ENCODE measurements at regions not wholly inside any gene's neighbourhood (a gene's known extent, or its start where the extent isn't known, plus 50 kb on each side); places are given as distances from the start of the nearest gene placed in this dataset.

- TF ChIP-seq, protein P1, sequence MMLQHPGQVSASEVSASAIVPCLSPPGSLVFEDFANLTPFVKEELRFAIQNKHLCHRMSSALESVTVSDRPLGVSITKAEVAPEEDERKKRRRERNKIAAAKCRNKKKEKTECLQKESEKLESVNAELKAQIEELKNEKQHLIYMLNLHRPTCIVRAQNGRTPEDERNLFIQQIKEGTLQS (IDR thresholded peaks at IDR 0.05; ENCODE audit: insufficient read depth, low read depth, low read length), result no peak
- TF ChIP-seq YY1 (IDR thresholded peaks at IDR 0.05; ENCODE audit: low read depth, low read length) (peak; percentile 50; the same call in 1 of the 2 replicates), USF2 (IDR thresholded peaks at IDR 0.05; ENCODE audit: low read length) (no peak), NANOG (IDR thresholded peaks at IDR 0.05; ENCODE audit: insufficient read depth, low read depth, low read length, poor library complexity, severe bottlenecking) (no peak), NRF1 (IDR thresholded peaks at IDR 0.05; ENCODE audit: low read depth, low read length) (0 out of 2 replicates have a peak, but pooled peaks have one; percentile 13), RXRA (IDR thresholded peaks at IDR 0.05; ENCODE audit: insufficient read depth, low read depth, low read length) (no peak), MAFK (IDR thresholded peaks at IDR 0.05; ENCODE audit: low read depth, low read length) (no peak)
These were observed 165.2 kb upstream of the UMPS start (continued) for GRCh38 chr3:124565013-124565412.
